H1 (cell line): ENCODE measurements at regions not wholly inside any gene's neighbourhood (a gene's known extent, or its start where the extent isn't known, plus 50 kb on each side); places are given as distances from the start of the nearest gene placed in this dataset.

Experiments used
- JUN ChIP-seq: IDR thresholded peaks from 2 replicates; pipeline ENCODE4 v1.6.1; 2011; ENCODE audit warnings: low read depth, mild to moderate bottlenecking, improper control_type of control experiment, low read length
- RAD21 ChIP-seq, 2 experiments: IDR thresholded peaks in 1 of 2; conservative IDR thresholded peaks in 1 of 2; 2 replicates each; pipeline ENCODE4 v1.6.1; 2011; ENCODE audit warnings: low read depth in 2 of 2, low read length in 2 of 2, improper control_type of control experiment in 1 of 2, inconsistent platforms in 1 of 2, mild to moderate bottlenecking in 1 of 2, moderate library complexity in 1 of 2

DNA sequence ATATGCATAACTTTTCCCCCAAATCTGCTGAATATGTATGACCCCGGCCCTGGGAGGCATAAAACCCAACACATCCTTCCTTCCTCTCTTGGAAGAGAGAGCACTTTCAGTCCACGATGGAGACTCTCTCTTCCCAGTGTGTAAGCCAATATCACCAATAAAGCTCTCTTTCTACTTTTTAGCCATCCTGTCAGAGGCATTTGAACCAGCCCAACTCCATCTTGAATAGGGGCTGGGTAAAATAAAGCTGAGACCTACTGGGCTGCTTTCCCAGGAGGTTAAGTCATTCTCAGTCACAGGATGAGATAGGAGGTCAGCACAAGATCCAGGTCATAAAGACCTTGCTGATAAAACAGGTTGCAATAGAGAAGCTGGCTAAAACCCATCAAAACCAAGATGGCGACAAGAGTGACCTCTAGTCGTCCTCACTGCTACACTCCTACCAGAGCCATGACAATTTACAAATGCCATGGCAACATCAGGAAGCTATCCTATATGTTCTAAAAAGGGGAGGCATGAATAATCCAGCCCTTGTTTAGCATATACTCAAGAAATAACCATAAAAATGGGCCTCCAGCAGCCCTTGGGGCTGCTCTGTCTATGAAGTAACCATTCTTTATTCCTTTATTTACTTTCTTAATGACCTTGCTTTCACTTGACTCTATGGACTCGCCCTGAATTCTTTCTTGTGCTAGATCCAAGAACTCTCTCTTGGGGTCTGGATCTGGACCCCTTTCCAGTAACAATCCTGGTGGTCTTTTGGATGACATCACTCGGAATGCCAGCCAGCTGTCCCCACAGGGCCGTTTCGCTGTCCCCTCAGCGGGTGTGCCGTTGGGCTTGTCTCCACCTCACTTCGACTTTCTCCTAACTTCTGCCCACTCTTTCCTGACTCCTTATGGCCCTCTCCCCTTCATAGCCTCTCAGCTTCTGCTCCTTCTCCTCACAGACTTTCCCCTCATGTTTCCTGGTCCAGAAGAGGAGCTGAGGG lies 53.4 kb upstream of the NKD1 start (continued):
- TF ChIP-seq RAD21 (IDR thresholded peaks at IDR 0.05 in 1 of 2, conservative IDR thresholded peaks at IDR 0.05 in 1 of 2; ENCODE audit: low read depth in 2 of 2, low read length in 2 of 2), result no peak
- no peak for TF ChIP-seq JUN
